HFF-Myc (cell line): ENCODE measurements at regions not wholly inside any gene's neighbourhood (a gene's known extent, or its start where the extent isn't known, plus 50 kb on each side); places are given as distances from the start of the nearest gene placed in this dataset.
"Not testable (repeated sequence)": the region's sequence is repeated elsewhere in the genome, so short reads cannot be mapped to it uniquely, and the experiment has no call there.

ENCODE experiments used
- DNase-seq: peaks from one replicate; pipeline ENCODE4 v3.0.0-alpha.2; 2011; ENCODE audit warnings: low read depth; ENCODE audit errors: extremely low read depth
- H3K4me3 ChIP-seq: replicated peaks from 2 replicates; pipeline ENCODE4 v1.5.1; 2011; ENCODE audit warnings: low read depth, mild to moderate bottlenecking, control low read depth, low read length
- CTCF ChIP-seq: IDR thresholded peaks from 2 replicates; pipeline ENCODE4 v1.5.1; 2012; ENCODE audit warnings: mild to moderate bottlenecking, low read depth, low read length, control low read depth; ENCODE audit errors: missing control alignments

GRCh38 chr7:4607311-4607729 is 74.8 kb upstream of the FOXK1 start:
- no peak for TF ChIP-seq CTCF
- H3K4me3 ChIP-seq: no peak overlapping the region
- DNase-seq: no peak

GRCh38 chr7:4609576-4609975 is 72.5 kb upstream of the FOXK1 start:
- not testable (repeated sequence) for H3K4me3 ChIP-seq, DNase-seq

- TF ChIP-seq CTCF: peak; percentile 73
- no peak for DNase-seq
- no peak overlapping the region for H3K4me3 ChIP-seq
Measured at GRCh38 chr7:4610768-4611467, 71.2 kb upstream of the FOXK1 start.

GRCh38 chr7:4612237-4612636 is 69.9 kb upstream of the FOXK1 start:
- H3K4me3 ChIP-seq: no peak overlapping the region
- DNase-seq: no peak
- no peak for TF ChIP-seq CTCF

- no peak overlapping the region for H3K4me3 ChIP-seq
- TF ChIP-seq CTCF: no peak
- DNase-seq: no peak
Measured at GRCh38 chr7:4612939-4613841, 68.9 kb upstream of the FOXK1 start.

GRCh38 chr7:4613846-4614548 is 68.1 kb upstream of the FOXK1 start:
- no peak for DNase-seq
- TF ChIP-seq CTCF: no peak
- no peak overlapping the region for H3K4me3 ChIP-seq

GRCh38 chr7:4616116-4616515 is 66.0 kb upstream of the FOXK1 start:
- no peak overlapping the region for H3K4me3 ChIP-seq
- no peak for DNase-seq
- TF ChIP-seq CTCF: no peak
